PFSK-1 (cell line): ENCODE measurements at regions not wholly inside any gene's neighbourhood (a gene's known extent, or its start where the extent isn't known, plus 50 kb on each side); places are given as distances from the start of the nearest gene placed in this dataset.
A peak's percentile ranks its signal among the peaks of the same experiment; 100 is the strongest.

Experiments
- FOXP2 ChIP-seq: optimal IDR thresholded peaks from 2 replicates; pipeline ENCODE3; 2011; ENCODE audit warnings: borderline replicate concordance, control low read depth, inconsistent platforms; ENCODE audit not compliant: insufficient read depth; ENCODE audit errors: extremely low read length, extremely low read depth
- POLR2AphosphoS5 ChIP-seq: IDR thresholded peaks from 2 replicates; pipeline ENCODE4 v1.6.1; 2012; ENCODE audit warnings: low read depth, mild to moderate bottlenecking, control low read depth, low read length, moderate library complexity
- REST ChIP-seq, 2 experiments: IDR thresholded peaks; 2 replicates each; pipeline versions ENCODE4 v1.6.1 to v1.8.0; 2011 to 2012; ENCODE audit warnings: low read depth in 2 of 2, low read length in 2 of 2, control low read depth in 1 of 2, inconsistent platforms in 1 of 2, mild to moderate bottlenecking in 1 of 2, moderate library complexity in 1 of 2; ENCODE audit not compliant: insufficient read depth in 1 of 2
- SIN3A ChIP-seq: IDR thresholded peaks from 2 replicates; pipeline ENCODE4 v1.6.1; 2012; ENCODE audit warnings: mild to moderate bottlenecking, low read length, moderate library complexity, borderline replicate concordance; ENCODE audit not compliant: insufficient read depth
- TAF1 ChIP-seq: IDR thresholded peaks from 2 replicates; pipeline ENCODE4 v1.6.1; 2012; ENCODE audit warnings: low read length, control low read depth, borderline replicate concordance; ENCODE audit not compliant: insufficient read depth

GRCh38 chr2:236866542-236867340, 218.9 kb upstream of the COPS8 start:
- TF ChIP-seq SIN3A (no peak), TAF1 (no peak), FOXP2 (no peak), POLR2AphosphoS5 (no peak), REST (IDR thresholded peaks at IDR 0.05; ENCODE audit: insufficient read depth in 1 of 2, low read depth in 2 of 2, low read length in 2 of 2) (no peak)

GRCh38 chr2:236867441-236868260, 218.0 kb upstream of the COPS8 start:
- TF ChIP-seq REST (IDR thresholded peaks at IDR 0.05; ENCODE audit: insufficient read depth in 1 of 2, low read depth in 2 of 2, low read length in 2 of 2), result no peak
- no peak for TF ChIP-seq TAF1
- no peak for TF ChIP-seq POLR2AphosphoS5
- TF ChIP-seq SIN3A, result no peak
- no peak for TF ChIP-seq FOXP2

- TF ChIP-seq SIN3A, result no peak
- no peak for TF ChIP-seq FOXP2
- no peak for TF ChIP-seq POLR2AphosphoS5
- TF ChIP-seq TAF1, result no peak
- no peak for TF ChIP-seq REST (IDR thresholded peaks at IDR 0.05; ENCODE audit: insufficient read depth in 1 of 2, low read depth in 2 of 2, low read length in 2 of 2)
Observed at GRCh38 chr2:236870370-236870769, 215.3 kb upstream of the COPS8 start.

GRCh38 chr2:236871500-236872001, 214.1 kb upstream of the COPS8 start:
- TF ChIP-seq SIN3A, result no peak
- TF ChIP-seq POLR2AphosphoS5, result no peak
- TF ChIP-seq REST (IDR thresholded peaks at IDR 0.05; ENCODE audit: insufficient read depth in 1 of 2, low read depth in 2 of 2, low read length in 2 of 2), result 0 out of 4 replicates have a peak, but pooled peaks of 1 of the 2 experiments have one; percentile 47
- peak; percentile 82 for TF ChIP-seq FOXP2
- peak; percentile 36; the same call in 1 of the 2 replicates for TF ChIP-seq TAF1
